ENCODE measurements at regions not wholly inside any gene's neighbourhood (a gene's known extent, or its start where the extent isn't known, plus 50 kb on each side); places are given as distances from the start of the nearest gene placed in this dataset.

DNA sequence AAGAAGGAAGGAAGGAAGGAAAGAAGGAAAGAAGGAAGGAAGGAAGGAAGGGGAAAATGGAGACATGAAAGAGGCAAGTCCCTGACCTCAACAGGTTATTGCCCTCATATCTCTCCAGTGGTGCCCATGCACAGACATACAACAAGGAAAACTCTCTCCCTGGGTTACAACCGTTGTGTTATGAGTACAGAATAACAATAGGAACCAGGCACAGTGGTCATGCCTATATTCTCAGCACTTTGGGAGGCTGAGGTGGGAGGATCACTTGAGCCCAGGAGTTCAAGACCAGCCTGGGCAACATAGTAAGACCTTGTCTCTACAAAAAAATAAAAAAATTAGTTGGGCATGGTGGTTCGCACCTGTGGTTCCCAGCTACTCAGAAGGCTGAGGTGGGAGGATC lies 139.4 kb upstream of the HMGA2 start:
- 80% methylated on average over 2 of the region's 2 CpGs for WGBS
- H3K4me1 ChIP-seq (ENCODE audit: control insufficient read depth in 4 of 4, insufficient read depth in 4 of 4, low read length in 3 of 4): no peaks in the 10 kb centered on the region
- no peak overlapping the region for H3K9ac ChIP-seq (ENCODE audit: low read depth in 1 of 2, low read length in 2 of 2)
- H3K27me3 ChIP-seq (ENCODE audit: control insufficient read depth in 4 of 4, insufficient read depth in 4 of 4, low read length in 3 of 4): no peaks in the 10 kb centered on the region
- TF ChIP-seq, protein P1, sequence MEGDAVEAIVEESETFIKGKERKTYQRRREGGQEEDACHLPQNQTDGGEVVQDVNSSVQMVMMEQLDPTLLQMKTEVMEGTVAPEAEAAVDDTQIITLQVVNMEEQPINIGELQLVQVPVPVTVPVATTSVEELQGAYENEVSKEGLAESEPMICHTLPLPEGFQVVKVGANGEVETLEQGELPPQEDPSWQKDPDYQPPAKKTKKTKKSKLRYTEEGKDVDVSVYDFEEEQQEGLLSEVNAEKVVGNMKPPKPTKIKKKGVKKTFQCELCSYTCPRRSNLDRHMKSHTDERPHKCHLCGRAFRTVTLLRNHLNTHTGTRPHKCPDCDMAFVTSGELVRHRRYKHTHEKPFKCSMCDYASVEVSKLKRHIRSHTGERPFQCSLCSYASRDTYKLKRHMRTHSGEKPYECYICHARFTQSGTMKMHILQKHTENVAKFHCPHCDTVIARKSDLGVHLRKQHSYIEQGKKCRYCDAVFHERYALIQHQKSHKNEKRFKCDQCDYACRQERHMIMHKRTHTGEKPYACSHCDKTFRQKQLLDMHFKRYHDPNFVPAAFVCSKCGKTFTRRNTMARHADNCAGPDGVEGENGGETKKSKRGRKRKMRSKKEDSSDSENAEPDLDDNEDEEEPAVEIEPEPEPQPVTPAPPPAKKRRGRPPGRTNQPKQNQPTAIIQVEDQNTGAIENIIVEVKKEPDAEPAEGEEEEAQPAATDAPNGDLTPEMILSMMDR (IDR thresholded peaks at IDR 0.05; ENCODE audit: low read depth, low read length, missing input control): no peak
- no peak for TF ChIP-seq YY1 (IDR thresholded peaks at IDR 0.05)
- no peak for TF ChIP-seq FOXA1 (IDR thresholded peaks at IDR 0.05)
- no peak for TF ChIP-seq REST (IDR thresholded peaks at IDR 0.05)
- no peak for TF ChIP-seq GABPA (IDR thresholded peaks at IDR 0.05 in 1 of 2, conservative IDR thresholded peaks at IDR 0.05 in 1 of 2)
- TF ChIP-seq EGR1 (IDR thresholded peaks at IDR 0.05; ENCODE audit: low read depth in 2 of 2): no peak
- no peak for TF ChIP-seq RXRA (IDR thresholded peaks at IDR 0.05)
- TF ChIP-seq MAX (IDR thresholded peaks at IDR 0.05): no peak
- no peak for TF ChIP-seq RAD21 (IDR thresholded peaks at IDR 0.05)
- no peak for TF ChIP-seq HNF4G (IDR thresholded peaks at IDR 0.05)
- TF ChIP-seq SP1 (IDR thresholded peaks at IDR 0.05): no peak
- no peak for TF ChIP-seq TAF1 (conservative IDR thresholded peaks at IDR 0.05)
- no peak for TF ChIP-seq NR2F2 (IDR thresholded peaks at IDR 0.05)
- TF ChIP-seq FOXA2 (IDR thresholded peaks at IDR 0.05): no peak
- no peak for TF ChIP-seq HNF4A (conservative IDR thresholded peaks at IDR 0.05)
- TF ChIP-seq, protein P2, sequence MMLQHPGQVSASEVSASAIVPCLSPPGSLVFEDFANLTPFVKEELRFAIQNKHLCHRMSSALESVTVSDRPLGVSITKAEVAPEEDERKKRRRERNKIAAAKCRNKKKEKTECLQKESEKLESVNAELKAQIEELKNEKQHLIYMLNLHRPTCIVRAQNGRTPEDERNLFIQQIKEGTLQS (IDR thresholded peaks at IDR 0.05): no peak
- DNase-seq (ENCODE audit: low spot score): no peak
- no peak overlapping the region for H3K4me3 ChIP-seq (ENCODE audit: low read depth in 1 of 3, low read length in 3 of 3)
- no peaks in the 10 kb centered on the region for H3K36me3 ChIP-seq (ENCODE audit: control insufficient read depth in 4 of 4, insufficient read depth in 3 of 4, low read depth in 1 of 4, low read length in 3 of 4)
- no peak overlapping the region for H3K27ac ChIP-seq (ENCODE audit: low read depth in 1 of 2, low read length in 2 of 2)
- H3K9me3 ChIP-seq (ENCODE audit: control insufficient read depth in 4 of 4, low read length in 3 of 4): no peaks in the 10 kb centered on the region

- no peaks in the 10 kb centered on the region for H3K4me1 ChIP-seq (ENCODE audit: control insufficient read depth in 4 of 4, insufficient read depth in 4 of 4, low read length in 3 of 4)
- H3K4me3 ChIP-seq (ENCODE audit: low read depth in 1 of 3, low read length in 3 of 3): no peak overlapping the region
- no peak for TF ChIP-seq TAF1 (conservative IDR thresholded peaks at IDR 0.05)
- no peak for TF ChIP-seq ZBTB33 (IDR thresholded peaks at IDR 0.05)
- no peak for TF ChIP-seq HNF4G (IDR thresholded peaks at IDR 0.05)
- TF ChIP-seq, protein P2 (IDR thresholded peaks at IDR 0.05): no peak
- no peak for TF ChIP-seq EGR1 (IDR thresholded peaks at IDR 0.05; ENCODE audit: low read depth in 2 of 2)
- TF ChIP-seq, protein P1 (IDR thresholded peaks at IDR 0.05; ENCODE audit: low read depth, low read length, missing input control): peak; percentile 25
- peak; percentile 59 to 72 for TF ChIP-seq RAD21 (IDR thresholded peaks at IDR 0.05)
- no peak for TF ChIP-seq RXRA (IDR thresholded peaks at IDR 0.05)
- TF ChIP-seq JUND (IDR thresholded peaks at IDR 0.05): no peak
- no peak for TF ChIP-seq SP1 (IDR thresholded peaks at IDR 0.05)
- no peak for TF ChIP-seq NR2F2 (IDR thresholded peaks at IDR 0.05)
- no peak for TF ChIP-seq GABPA (IDR thresholded peaks at IDR 0.05 in 1 of 2, conservative IDR thresholded peaks at IDR 0.05 in 1 of 2)
- DNase-seq (ENCODE audit: low spot score): no peak
- no peak overlapping the region for H3K27ac ChIP-seq (ENCODE audit: low read depth in 1 of 2, low read length in 2 of 2)
- no peaks in the 10 kb centered on the region for H3K9me3 ChIP-seq (ENCODE audit: control insufficient read depth in 4 of 4, low read length in 3 of 4)
- H3K36me3 ChIP-seq (ENCODE audit: control insufficient read depth in 4 of 4, insufficient read depth in 3 of 4, low read depth in 1 of 4, low read length in 3 of 4): no peaks in the 10 kb centered on the region
- no peak overlapping the region for H3K9ac ChIP-seq (ENCODE audit: low read depth in 1 of 2, low read length in 2 of 2)
- H3K27me3 ChIP-seq (ENCODE audit: control insufficient read depth in 4 of 4, insufficient read depth in 4 of 4, low read length in 3 of 4): no peaks in the 10 kb centered on the region
- WGBS: 66% methylated on average over 4 of the region's 4 CpGs
Observed at GRCh38 chr12:65685514-65685913, 138.8 kb upstream of the HMGA2 start.

Data from liver (tissue), 8 donors.